ENCODE measurements at regions not wholly inside any gene's neighbourhood (a gene's known extent, or its start where the extent isn't known, plus 50 kb on each side); places are given as distances from the start of the nearest gene placed in this dataset.
"Not testable (repeated sequence)": the region's sequence is repeated elsewhere in the genome, so short reads cannot be mapped to it uniquely, and the experiment has no call there.

GRCh38 chr1:29683472-29683871 is 447.1 kb downstream of the PTPRU start:
- FAIRE-seq = no peak
- DNase-seq (ENCODE audit: low spot score) = no peak

- FAIRE-seq (no peak), DNase-seq (ENCODE audit: low spot score) (no peak)
Measured at GRCh38 chr1:29682919-29683295, 446.6 kb downstream of the PTPRU start.

DNA sequence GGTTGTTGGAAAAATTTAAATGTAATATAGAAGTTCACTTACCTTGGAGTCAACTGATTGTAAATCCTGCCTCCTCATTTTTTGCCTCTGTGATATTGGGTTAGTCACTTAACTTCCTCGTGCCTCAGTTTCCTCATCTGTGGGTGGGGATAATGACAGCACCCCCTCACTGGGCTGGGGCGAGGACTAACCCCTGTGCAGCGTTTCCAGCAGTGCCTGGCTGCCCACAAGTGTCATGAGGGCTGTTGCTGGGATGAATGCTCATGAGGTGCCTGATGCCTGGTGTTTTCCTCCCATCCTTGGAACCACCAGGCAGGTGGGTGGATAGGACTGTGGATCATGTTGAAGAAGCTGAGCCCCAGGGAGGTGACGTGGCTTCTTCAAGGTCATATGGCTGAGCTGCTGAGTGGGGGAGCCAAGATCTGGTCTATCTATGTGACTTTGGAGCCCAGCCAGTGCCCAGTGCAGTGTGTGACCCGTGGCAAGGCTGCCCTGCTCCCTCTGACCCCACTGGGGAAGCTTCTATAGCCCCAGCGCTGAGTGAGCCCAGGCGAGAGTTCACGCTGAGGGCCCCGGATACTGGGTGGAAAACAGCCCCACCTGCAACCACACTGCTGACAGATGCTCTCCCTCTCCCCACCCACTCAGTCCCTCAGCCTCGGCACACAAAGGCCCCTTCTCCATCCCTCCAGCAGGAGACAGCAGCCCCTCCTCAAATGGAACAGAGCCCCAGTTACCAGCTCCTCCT is 446.0 kb downstream of the PTPRU start:
- no peak for FAIRE-seq
- no peak for DNase-seq (ENCODE audit: low spot score)

GRCh38 chr1:29681416-29681815 is 445.1 kb downstream of the PTPRU start:
- DNase-seq (ENCODE audit: low spot score); FAIRE-seq: not testable (repeated sequence)

GRCh38 chr1:29679828-29680558 is 443.7 kb downstream of the PTPRU start:
- no peak for FAIRE-seq
- no peak for DNase-seq (ENCODE audit: low spot score)

- DNase-seq (ENCODE audit: low spot score) = no peak
- FAIRE-seq = no peak
Measured at GRCh38 chr1:29679316-29679715, 443.0 kb downstream of the PTPRU start.

GRCh38 chr1:29677028-29678024 is 441.0 kb downstream of the PTPRU start:
- no peak for FAIRE-seq
- DNase-seq (ENCODE audit: low spot score) = no peak

GRCh38 chr1:29676496-29676895 is 440.2 kb downstream of the PTPRU start:
- FAIRE-seq = no peak
- no peak for DNase-seq (ENCODE audit: low spot score)

- FAIRE-seq (no peak), DNase-seq (ENCODE audit: low spot score) (no peak)
Measured at GRCh38 chr1:29675481-29676263, 439.4 kb downstream of the PTPRU start.

GRCh38 chr1:29674627-29675326 is 438.5 kb downstream of the PTPRU start:
- FAIRE-seq (no peak), DNase-seq (ENCODE audit: low spot score) (no peak)

DNA sequence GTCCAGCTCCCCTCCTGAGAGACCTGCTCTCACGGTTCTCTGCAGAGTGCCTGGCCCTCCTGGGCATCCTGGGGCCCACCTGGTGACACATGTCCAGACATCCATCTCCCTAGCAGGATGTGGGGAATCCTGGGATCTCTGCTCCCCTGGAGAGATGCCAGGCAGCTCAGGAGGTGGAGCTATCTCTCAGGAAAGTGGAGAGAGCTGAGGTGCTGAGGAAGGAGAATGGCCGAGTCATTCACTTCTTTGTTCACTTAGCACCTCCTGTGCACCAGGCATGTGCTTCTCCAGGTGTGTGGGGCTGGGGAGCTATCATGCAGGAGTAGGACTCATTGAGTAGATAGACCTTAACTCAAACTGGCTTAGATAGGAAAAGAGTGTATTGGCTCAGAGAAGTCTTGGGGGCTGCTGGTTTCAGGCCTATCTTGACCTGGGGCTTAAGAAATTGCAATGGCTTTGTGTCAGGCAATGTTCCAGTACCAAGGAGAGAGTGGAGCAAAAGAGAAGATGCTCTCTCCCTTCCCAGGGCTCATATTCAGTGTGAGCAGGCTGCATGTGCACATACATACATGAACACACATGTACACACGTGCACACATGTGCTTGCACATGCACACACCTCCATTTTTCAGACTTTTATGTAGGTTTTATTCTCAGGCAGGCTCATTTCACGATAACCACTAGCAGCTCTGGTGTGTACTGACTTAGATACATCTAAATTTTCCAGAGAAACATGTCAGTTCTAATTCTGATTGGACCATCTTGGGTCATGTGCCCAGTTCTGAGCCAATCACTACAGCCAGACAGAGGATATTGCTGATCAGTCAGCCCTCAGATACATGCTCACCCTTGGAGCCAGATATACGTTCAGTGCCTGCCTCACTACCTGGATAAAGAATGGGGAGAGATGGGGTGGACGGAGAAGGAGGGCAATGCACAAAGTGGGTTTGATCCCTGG is 437.6 kb downstream of the PTPRU start:
- DNase-seq (ENCODE audit: low spot score) (no peak), FAIRE-seq (no peak)

DNA sequence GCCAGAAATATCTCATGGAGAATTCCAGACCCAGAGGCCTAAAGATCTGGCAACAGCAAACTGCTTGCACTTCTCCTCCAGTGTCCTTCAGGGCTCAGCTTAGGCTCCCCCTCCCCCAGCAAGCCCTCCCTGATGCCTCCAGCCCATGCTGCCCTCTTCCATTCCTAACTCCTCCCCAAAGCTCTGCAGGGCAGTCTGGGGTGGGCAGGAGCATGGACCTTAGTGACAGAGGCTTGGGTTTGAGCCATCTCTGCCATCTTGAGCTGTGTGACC is 436.8 kb downstream of the PTPRU start:
- no peak for DNase-seq (ENCODE audit: low spot score)
- FAIRE-seq = no peak

DNA sequence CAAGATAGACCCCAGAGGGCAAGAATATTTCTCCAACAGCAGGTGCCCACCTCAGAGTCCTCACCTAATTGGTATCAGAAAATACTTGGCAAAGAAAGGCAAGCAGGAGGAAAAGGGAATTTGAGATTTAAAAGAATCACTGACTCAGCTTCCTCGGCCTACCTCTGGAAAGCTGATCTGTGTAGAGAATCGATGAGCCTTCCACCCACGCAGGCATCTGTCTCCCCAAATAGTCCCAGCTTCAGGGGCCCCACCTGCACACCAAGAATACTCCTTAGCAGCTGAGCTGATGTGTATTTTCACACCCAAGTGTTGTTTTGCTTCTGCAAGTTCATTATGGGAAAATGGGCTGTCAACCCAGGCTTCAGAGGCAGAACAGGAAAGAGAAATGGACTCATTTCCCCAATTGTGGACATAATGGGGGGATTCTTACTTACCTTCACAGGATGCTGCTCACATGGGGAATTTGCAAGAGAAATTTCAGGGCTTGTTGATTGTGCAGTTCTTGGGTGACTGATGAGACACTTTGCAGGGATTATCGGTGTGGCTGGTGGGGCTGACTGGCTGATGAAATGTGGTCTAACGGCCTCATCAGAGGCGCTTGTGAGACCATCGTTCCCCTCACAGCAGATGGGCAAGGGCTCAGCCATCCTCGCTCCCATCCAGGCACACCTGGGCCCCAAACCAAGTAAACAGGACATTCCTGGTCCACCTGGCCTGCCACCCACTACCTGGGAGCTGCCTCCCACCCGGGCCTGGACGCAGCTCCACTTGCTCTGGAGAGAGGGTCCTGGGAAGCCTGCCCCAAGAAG is 436.3 kb downstream of the PTPRU start:
- FAIRE-seq (no peak), DNase-seq (ENCODE audit: low spot score) (no peak)

GRCh38 chr1:29671446-29672356 is 435.4 kb downstream of the PTPRU start:
- no peak for DNase-seq (ENCODE audit: low spot score)
- FAIRE-seq = no peak

DNA sequence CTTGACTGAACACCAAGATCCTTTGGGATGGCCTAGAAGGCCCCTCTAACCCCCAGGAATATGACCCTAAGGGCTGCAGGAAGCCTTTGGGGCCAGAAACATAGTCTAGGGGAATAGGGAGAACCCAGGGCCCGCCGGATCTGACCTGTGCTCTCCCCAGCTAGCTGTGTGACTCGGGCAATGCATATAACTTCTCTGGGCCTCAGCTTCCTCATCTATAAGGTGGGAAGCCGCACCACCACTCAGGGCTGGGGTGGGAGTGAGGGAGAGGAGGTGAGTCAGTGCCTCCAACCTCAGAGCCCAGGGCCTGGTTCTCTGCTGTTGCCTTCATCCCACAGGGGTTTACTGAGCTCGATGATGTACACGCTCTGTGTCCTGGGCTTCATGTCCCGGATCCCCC is 434.4 kb downstream of the PTPRU start:
- no peak for FAIRE-seq
- no peak for DNase-seq (ENCODE audit: low spot score)

DNA sequence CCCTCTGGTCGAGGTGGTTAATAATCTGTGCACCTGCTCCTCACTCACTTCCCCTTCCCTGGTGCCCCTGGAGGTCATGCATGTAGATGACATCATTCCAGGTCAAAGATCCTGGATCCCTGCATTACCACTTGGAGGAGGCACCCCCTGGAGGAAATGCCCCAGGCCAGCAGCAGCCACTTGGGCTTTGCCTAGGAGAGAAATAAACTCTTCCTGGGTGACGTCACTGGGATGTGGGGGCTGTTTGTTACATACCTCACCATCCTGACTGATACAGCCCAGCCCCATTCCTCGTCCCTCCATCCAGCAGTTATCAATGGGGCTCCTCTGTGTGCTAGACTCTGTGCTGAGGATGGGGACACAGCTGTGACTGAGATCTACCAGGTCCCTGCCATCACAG is 433.6 kb downstream of the PTPRU start:
- FAIRE-seq (no peak), DNase-seq (ENCODE audit: low spot score) (no peak)

DNA sequence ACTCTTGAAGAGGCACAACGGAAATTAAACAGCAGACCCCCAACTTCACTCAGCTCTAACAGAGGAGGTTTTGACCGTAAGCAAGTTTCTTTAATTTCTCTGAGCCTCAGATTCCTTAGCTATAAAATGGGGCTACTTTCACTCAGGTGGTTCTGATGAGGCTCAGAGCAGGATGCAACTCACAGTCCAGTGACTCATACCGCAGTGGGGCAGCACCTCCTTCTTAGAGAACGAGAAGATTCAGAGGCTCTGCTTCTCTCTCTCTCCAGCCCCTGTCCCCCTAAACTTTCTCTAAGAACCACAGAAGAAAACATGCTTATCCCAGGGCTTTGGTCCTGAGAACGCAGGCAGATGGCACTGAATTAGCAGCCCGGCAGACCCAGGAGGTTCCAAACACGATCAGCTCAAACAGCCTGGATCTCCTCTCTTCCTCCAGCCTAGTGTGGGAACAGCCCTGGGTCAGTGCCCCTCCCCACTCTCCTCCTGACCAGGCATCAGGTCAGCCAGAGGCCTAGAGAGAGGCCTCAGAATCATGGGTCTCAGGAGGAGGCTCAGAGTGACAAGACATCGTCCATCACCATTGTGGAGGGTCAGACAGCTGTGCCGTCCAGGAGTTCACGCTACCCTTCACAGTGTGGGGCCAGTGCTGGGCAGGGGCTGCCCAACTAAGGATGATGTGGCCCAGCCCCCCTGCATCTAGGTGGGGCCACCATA is 433.0 kb downstream of the PTPRU start:
- no peak for DNase-seq (ENCODE audit: low spot score)
- FAIRE-seq = no peak

Data from RCC 7860 (cell line).